ENCODE measurements at regions not wholly inside any gene's neighbourhood (a gene's known extent, or its start where the extent isn't known, plus 50 kb on each side); places are given as distances from the start of the nearest gene placed in this dataset.
A peak's percentile ranks its signal among the peaks of the same experiment; 100 is the strongest.

GRCh38 chr5:3312299-3312698, 283.3 kb upstream of the IRX1 start:
- no peak for DNase-seq

- no peak for DNase-seq
Observed at GRCh38 chr5:3311433-3311832, 284.2 kb upstream of the IRX1 start.

- DNase-seq = no peak
Observed at GRCh38 chr5:3310541-3311261, 284.9 kb upstream of the IRX1 start.

- DNase-seq = no peak
Observed at GRCh38 chr5:3309538-3309937, 286.1 kb upstream of the IRX1 start.

GRCh38 chr5:3307982-3308621, 287.5 kb upstream of the IRX1 start:
- no peak for DNase-seq

GRCh38 chr5:3305432-3305831, 290.2 kb upstream of the IRX1 start:
- no peak for DNase-seq

GRCh38 chr5:3304346-3304745, 291.3 kb upstream of the IRX1 start:
- no peak for DNase-seq

- no peak for DNase-seq
Observed at GRCh38 chr5:3303777-3304176, 291.9 kb upstream of the IRX1 start.

GRCh38 chr5:3302228-3302627, 293.4 kb upstream of the IRX1 start:
- no peak for DNase-seq

- DNase-seq = no peak
Observed at GRCh38 chr5:3301306-3301705, 294.3 kb upstream of the IRX1 start.

GRCh38 chr5:3300726-3301125, 294.9 kb upstream of the IRX1 start:
- DNase-seq = no peak

- no peak for DNase-seq
Observed at GRCh38 chr5:3299441-3299840, 296.2 kb upstream of the IRX1 start.

GRCh38 chr5:3297853-3298252, 297.8 kb upstream of the IRX1 start:
- no peak for DNase-seq

GRCh38 chr5:3288325-3288724, 307.3 kb upstream of the IRX1 start:
- no peak for DNase-seq

- no peak for DNase-seq
Observed at GRCh38 chr5:3287516-3287915, 308.1 kb upstream of the IRX1 start.

- DNase-seq = no peak
Observed at GRCh38 chr5:3285621-3286020, 310.0 kb upstream of the IRX1 start.

GRCh38 chr5:3284506-3284905, 311.1 kb upstream of the IRX1 start:
- no peak for DNase-seq

- DNase-seq = no peak
Observed at GRCh38 chr5:3282841-3283240, 312.8 kb upstream of the IRX1 start.

- no peak for DNase-seq
Observed at GRCh38 chr5:3281366-3281765, 314.3 kb upstream of the IRX1 start.

GRCh38 chr5:3278643-3279042, 317.0 kb upstream of the IRX1 start:
- DNase-seq = no peak

GRCh38 chr5:3277590-3278196, 317.9 kb upstream of the IRX1 start:
- DNase-seq = no peak

GRCh38 chr5:3276896-3277295, 318.7 kb upstream of the IRX1 start:
- peak; percentile 35 for DNase-seq

GRCh38 chr5:3269395-3270169, 326.1 kb upstream of the IRX1 start:
- no peak for DNase-seq

Data from DMS53 (cell line).